Right lobe of liver (tissue), 4 donors: ENCODE measurements at regions not wholly inside any gene's neighbourhood (a gene's known extent, or its start where the extent isn't known, plus 50 kb on each side); places are given as distances from the start of the nearest gene placed in this dataset.

ENCODE experiments used
- POLR2A ChIP-seq: fragments of 450-650 bp; IDR thresholded peaks from one replicate; pipeline ENCODE4 v1.6.1; 2017; ENCODE audit warnings: antibody characterized with exemption, mild to moderate bottlenecking
- TF ChIP-seq, protein P1 (sequence below), 4 donors: fragments of 200-600 bp in 3 of 4; fragments of 450-650 bp in 1 of 4; IDR thresholded peaks; one replicate each; pipeline versions ENCODE4 v1.5.1 to v1.8.0; 2016 to 2022; ENCODE audit warnings: antibody characterized with exemption in 4 of 4, mild to moderate bottlenecking in 2 of 4
- donor health status: DM: no; HTN: no; CAD: no.
- donor health status: DM: no; HTN: no; CAD: no.
- donor health status: DM: no; HTN: yes; CAD: no.

DNA sequence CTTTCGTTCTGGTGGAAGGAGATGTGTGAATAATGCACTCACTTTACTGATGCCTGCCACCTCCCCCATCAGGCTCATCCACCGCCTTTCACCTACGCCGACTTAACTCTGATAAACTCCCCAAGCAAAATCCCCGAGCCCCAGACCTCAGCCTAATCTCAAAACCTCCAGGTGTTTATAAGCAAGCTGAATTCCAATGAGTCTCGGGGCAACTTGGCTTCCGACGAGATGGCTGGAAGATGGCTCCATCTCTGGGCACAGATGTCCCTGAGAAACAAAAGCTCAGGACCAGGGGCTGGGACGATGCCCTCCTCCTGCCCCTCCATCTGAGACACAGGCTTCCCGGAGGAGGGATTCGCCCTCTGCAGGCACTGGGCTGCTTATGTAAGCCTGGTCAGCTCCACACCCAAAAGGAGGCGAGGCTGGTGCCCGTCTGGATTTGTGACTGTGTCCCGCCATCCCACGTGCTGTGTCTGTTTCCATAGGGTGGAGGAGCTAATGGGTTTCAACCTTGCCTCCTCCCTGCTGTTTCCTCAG is 386.4 kb upstream of the TNRC6C start:
- TF ChIP-seq, protein P1, sequence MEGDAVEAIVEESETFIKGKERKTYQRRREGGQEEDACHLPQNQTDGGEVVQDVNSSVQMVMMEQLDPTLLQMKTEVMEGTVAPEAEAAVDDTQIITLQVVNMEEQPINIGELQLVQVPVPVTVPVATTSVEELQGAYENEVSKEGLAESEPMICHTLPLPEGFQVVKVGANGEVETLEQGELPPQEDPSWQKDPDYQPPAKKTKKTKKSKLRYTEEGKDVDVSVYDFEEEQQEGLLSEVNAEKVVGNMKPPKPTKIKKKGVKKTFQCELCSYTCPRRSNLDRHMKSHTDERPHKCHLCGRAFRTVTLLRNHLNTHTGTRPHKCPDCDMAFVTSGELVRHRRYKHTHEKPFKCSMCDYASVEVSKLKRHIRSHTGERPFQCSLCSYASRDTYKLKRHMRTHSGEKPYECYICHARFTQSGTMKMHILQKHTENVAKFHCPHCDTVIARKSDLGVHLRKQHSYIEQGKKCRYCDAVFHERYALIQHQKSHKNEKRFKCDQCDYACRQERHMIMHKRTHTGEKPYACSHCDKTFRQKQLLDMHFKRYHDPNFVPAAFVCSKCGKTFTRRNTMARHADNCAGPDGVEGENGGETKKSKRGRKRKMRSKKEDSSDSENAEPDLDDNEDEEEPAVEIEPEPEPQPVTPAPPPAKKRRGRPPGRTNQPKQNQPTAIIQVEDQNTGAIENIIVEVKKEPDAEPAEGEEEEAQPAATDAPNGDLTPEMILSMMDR (IDR thresholded peaks at IDR 0.05), result no peak
- no peak for TF ChIP-seq POLR2A
